IPS-18c (cell line): ENCODE measurements at regions not wholly inside any gene's neighbourhood (a gene's known extent, or its start where the extent isn't known, plus 50 kb on each side); places are given as distances from the start of the nearest gene placed in this dataset.

Source experiments
- H3K4me3 ChIP-seq: 2 replicates; pipeline ENCODE4 v1.7.0; 2013; ENCODE audit warnings: low read depth, mild to moderate bottlenecking, low read length, moderate library complexity; ENCODE audit not compliant: insufficient read depth
- H3K9me3 ChIP-seq: one replicate; pipeline ENCODE4 v1.6.1; 2013; ENCODE audit warnings: mild to moderate bottlenecking, low read length, moderate library complexity; ENCODE audit not compliant: control insufficient read depth, insufficient read depth

GRCh38 chr7:32293833-32294232 lies 196.3 kb downstream of the LSM5 start:
- Histone ChIP-seq H3K4me3 (no peak overlapping the region), H3K9me3 (no peaks in the 10 kb centered on the region)

- no peaks in the 10 kb centered on the region for H3K9me3 ChIP-seq
- H3K4me3 ChIP-seq = no peak overlapping the region
Measured at GRCh38 chr7:32289651-32290414, 200.3 kb downstream of the LSM5 start.

- Histone ChIP-seq H3K4me3 (no peak overlapping the region), H3K9me3 (no peaks in the 10 kb centered on the region)
Measured at GRCh38 chr7:32285698-32286097, 204.5 kb downstream of the LSM5 start.

GRCh38 chr7:32283546-32283945 lies 206.6 kb downstream of the LSM5 start:
- H3K4me3 ChIP-seq = no peak overlapping the region
- H3K9me3 ChIP-seq = no peaks in the 10 kb centered on the region

GRCh38 chr7:32279500-32279899 lies 209.3 kb upstream of the PDE1C start:
- Histone ChIP-seq H3K9me3 (no peaks in the 10 kb centered on the region), H3K4me3 (no peak overlapping the region)

GRCh38 chr7:32275216-32276009 lies 205.2 kb upstream of the PDE1C start:
- no peaks in the 10 kb centered on the region for H3K9me3 ChIP-seq
- H3K4me3 ChIP-seq = no peak overlapping the region

- Histone ChIP-seq H3K9me3 (no peaks in the 10 kb centered on the region), H3K4me3 (no peak overlapping the region)
Measured at GRCh38 chr7:32273297-32273696, 203.1 kb upstream of the PDE1C start.

- no peaks in the 10 kb centered on the region for H3K9me3 ChIP-seq
- H3K4me3 ChIP-seq = no peak overlapping the region
Measured at GRCh38 chr7:32266932-32267475, 196.8 kb upstream of the PDE1C start.

GRCh38 chr7:32264702-32265284 lies 194.6 kb upstream of the PDE1C start:
- H3K4me3 ChIP-seq = no peak overlapping the region
- H3K9me3 ChIP-seq = no peaks in the 10 kb centered on the region

- no peak overlapping the region for H3K4me3 ChIP-seq
- no peaks in the 10 kb centered on the region for H3K9me3 ChIP-seq
Measured at GRCh38 chr7:32263611-32264010, 193.4 kb upstream of the PDE1C start.

- H3K4me3 ChIP-seq = no peak overlapping the region
Measured at GRCh38 chr7:32262315-32262714, 192.1 kb upstream of the PDE1C start.

GRCh38 chr7:32259931-32260596 lies 189.9 kb upstream of the PDE1C start:
- no peak overlapping the region for H3K4me3 ChIP-seq
- no peaks in the 10 kb centered on the region for H3K9me3 ChIP-seq

More at GRCh38 chr7:32262315-32262714, 192.1 kb upstream of the PDE1C start:
- no peaks in the 10 kb centered on the region for H3K9me3 ChIP-seq

- Histone ChIP-seq H3K4me3 (no peak overlapping the region), H3K9me3 (no peaks in the 10 kb centered on the region)
Measured at GRCh38 chr7:32258265-32258664, 188.1 kb upstream of the PDE1C start.

- no peaks in the 10 kb centered on the region for H3K9me3 ChIP-seq
- H3K4me3 ChIP-seq = no peak overlapping the region
Measured at GRCh38 chr7:32257621-32258020, 187.4 kb upstream of the PDE1C start.

- H3K9me3 ChIP-seq = no peaks in the 10 kb centered on the region
- no peak overlapping the region for H3K4me3 ChIP-seq
Measured at GRCh38 chr7:32256811-32257210, 186.6 kb upstream of the PDE1C start.

- H3K9me3 ChIP-seq = no peaks in the 10 kb centered on the region
- H3K4me3 ChIP-seq = no peak overlapping the region
Measured at GRCh38 chr7:32256376-32256775, 186.2 kb upstream of the PDE1C start.

- Histone ChIP-seq H3K9me3 (no peaks in the 10 kb centered on the region), H3K4me3 (no peak overlapping the region)
Measured at GRCh38 chr7:32255036-32255435, 184.8 kb upstream of the PDE1C start.
